ENCODE measurements at regions not wholly inside any gene's neighbourhood (a gene's known extent, or its start where the extent isn't known, plus 50 kb on each side); places are given as distances from the start of the nearest gene placed in this dataset.

GRCh38 chr5:27158171-27158570, 119.8 kb upstream of the CDH9 start:
- H3K79me2 ChIP-seq (ENCODE audit: low read length), result no peaks in the 10 kb centered on the region
- H3K4me3 ChIP-seq (ENCODE audit: low read length), result no peak overlapping the region
- H3K27ac ChIP-seq (ENCODE audit: low read length), result no peak overlapping the region
- H2AFZ ChIP-seq (ENCODE audit: low read depth, low read length), result no peak overlapping the region
- no peak overlapping the region for H3K4me2 ChIP-seq (ENCODE audit: low read length)
- H3K4me1 ChIP-seq (ENCODE audit: low read length), result no peaks in the 10 kb centered on the region
- no peaks in the 10 kb centered on the region for H3K36me3 ChIP-seq (replicated peaks; ENCODE audit: low read depth, low read length)
- H3K9ac ChIP-seq (ENCODE audit: low read length), result no peak overlapping the region
- no peaks in the 10 kb centered on the region for H3K27me3 ChIP-seq (ENCODE audit: low read depth, low read length)
- H4K20me1 ChIP-seq (ENCODE audit: insufficient read depth, low read length), result no peaks in the 10 kb centered on the region
- no peak for TF ChIP-seq CTCF (IDR thresholded peaks at IDR 0.05; ENCODE audit: low read depth, low read length)
- TF ChIP-seq EZH2phosphoT487 (IDR thresholded peaks at IDR 0.05; ENCODE audit: low read depth), result no peak
- H3K9me3 ChIP-seq (ENCODE audit: insufficient read depth, low read length), result no peaks in the 10 kb centered on the region

GRCh38 chr5:27144456-27144855, 106.1 kb upstream of the CDH9 start:
- Histone ChIP-seq H3K9ac (ENCODE audit: low read length) (no peak overlapping the region), H3K36me3 (replicated peaks; ENCODE audit: low read depth, low read length) (no peaks in the 10 kb centered on the region), H3K27ac (ENCODE audit: low read length) (no peak overlapping the region), H3K9me3 (ENCODE audit: insufficient read depth, low read length) (no peaks in the 10 kb centered on the region), H3K79me2 (ENCODE audit: low read length) (no peaks in the 10 kb centered on the region), H3K4me2 (ENCODE audit: low read length) (no peak overlapping the region), H2AFZ (ENCODE audit: low read depth, low read length) (no peak overlapping the region), H4K20me1 (ENCODE audit: insufficient read depth, low read length) (no peaks in the 10 kb centered on the region), H3K27me3 (ENCODE audit: low read depth, low read length) (no peaks in the 10 kb centered on the region), H3K4me1 (ENCODE audit: low read length) (no peaks in the 10 kb centered on the region), H3K4me3 (ENCODE audit: low read length) (no peak overlapping the region)
- TF ChIP-seq EZH2phosphoT487 (IDR thresholded peaks at IDR 0.05; ENCODE audit: low read depth), result no peak
- TF ChIP-seq CTCF (IDR thresholded peaks at IDR 0.05; ENCODE audit: low read depth, low read length), result no peak

GRCh38 chr5:27140831-27141230, 102.4 kb upstream of the CDH9 start:
- H3K79me2 ChIP-seq (ENCODE audit: low read length), result no peaks in the 10 kb centered on the region
- no peaks in the 10 kb centered on the region for H4K20me1 ChIP-seq (ENCODE audit: insufficient read depth, low read length)
- TF ChIP-seq EZH2phosphoT487 (IDR thresholded peaks at IDR 0.05; ENCODE audit: low read depth), result no peak
- no peak for TF ChIP-seq CTCF (IDR thresholded peaks at IDR 0.05; ENCODE audit: low read depth, low read length)
- no peaks in the 10 kb centered on the region for H3K4me1 ChIP-seq (ENCODE audit: low read length)
- H3K9ac ChIP-seq (ENCODE audit: low read length), result no peak overlapping the region
- no peak overlapping the region for H3K27ac ChIP-seq (ENCODE audit: low read length)
- no peak overlapping the region for H3K4me3 ChIP-seq (ENCODE audit: low read length)
- no peak overlapping the region for H3K4me2 ChIP-seq (ENCODE audit: low read length)
- no peak overlapping the region for H2AFZ ChIP-seq (ENCODE audit: low read depth, low read length)
- H3K36me3 ChIP-seq (replicated peaks; ENCODE audit: low read depth, low read length), result no peaks in the 10 kb centered on the region
- no peaks in the 10 kb centered on the region for H3K9me3 ChIP-seq (ENCODE audit: insufficient read depth, low read length)
- no peaks in the 10 kb centered on the region for H3K27me3 ChIP-seq (ENCODE audit: low read depth, low read length)

DNA sequence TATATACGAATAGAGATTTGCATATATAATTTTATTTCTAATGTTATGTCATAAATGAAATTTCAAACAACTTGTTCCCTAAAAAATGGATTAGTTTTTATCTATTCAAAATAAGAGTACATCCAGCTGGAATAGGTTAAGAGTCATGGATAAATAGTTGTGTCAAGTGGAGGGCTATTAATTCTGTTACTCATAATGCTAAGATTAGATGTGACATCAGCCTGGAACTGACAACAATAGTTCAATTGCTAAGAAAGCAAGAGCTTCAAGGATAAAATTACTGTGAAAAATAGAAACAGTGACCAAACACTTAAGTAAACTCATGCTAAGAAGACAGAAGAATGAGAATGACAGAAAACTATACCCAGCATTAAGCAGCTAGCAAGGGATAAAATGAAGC, 92.2 kb upstream of the CDH9 start:
- no peak for TF ChIP-seq CTCF (IDR thresholded peaks at IDR 0.05; ENCODE audit: low read depth, low read length)
- TF ChIP-seq EZH2phosphoT487 (IDR thresholded peaks at IDR 0.05; ENCODE audit: low read depth), result no peak
- Histone ChIP-seq H3K36me3 (replicated peaks; ENCODE audit: low read depth, low read length) (no peaks in the 10 kb centered on the region), H3K4me1 (ENCODE audit: low read length) (no peaks in the 10 kb centered on the region), H3K9ac (ENCODE audit: low read length) (no peak overlapping the region), H3K27ac (ENCODE audit: low read length) (no peak overlapping the region), H2AFZ (ENCODE audit: low read depth, low read length) (no peak overlapping the region), H3K4me2 (ENCODE audit: low read length) (no peak overlapping the region), H3K4me3 (ENCODE audit: low read length) (no peak overlapping the region), H3K27me3 (ENCODE audit: low read depth, low read length) (no peaks in the 10 kb centered on the region), H3K79me2 (ENCODE audit: low read length) (no peaks in the 10 kb centered on the region), H3K9me3 (ENCODE audit: insufficient read depth, low read length) (no peaks in the 10 kb centered on the region), H4K20me1 (ENCODE audit: insufficient read depth, low read length) (no peaks in the 10 kb centered on the region)

Data from OCI-LY3 (cell line).